KMS-11 (cell line): ENCODE measurements at regions not wholly inside any gene's neighbourhood (a gene's known extent, or its start where the extent isn't known, plus 50 kb on each side); places are given as distances from the start of the nearest gene placed in this dataset.

Experiments
- H2AFZ ChIP-seq: fragments of 200-600 bp; sonication (generic); 2 replicates; pipeline ENCODE4 v1.6.1; 2016; ENCODE audit warnings: antibody characterized with exemption, mixed run types, low read depth
- H3K27ac ChIP-seq: fragments of 200-600 bp; sonication (generic); 2 replicates; pipeline ENCODE4 v1.6.1; 2016; ENCODE audit warnings: mild to moderate bottlenecking, mixed run types
- H3K27me3 ChIP-seq: fragments of 200-600 bp; sonication (generic); 2 replicates; pipeline ENCODE4 v1.6.1; 2017; ENCODE audit warnings: mild to moderate bottlenecking, low read depth, mixed run types, moderate library complexity; ENCODE audit not compliant: insufficient read depth
- H3K36me3 ChIP-seq: fragments of 200-600 bp; sonication (generic); 2 replicates; pipeline ENCODE4 v1.6.1; 2017; ENCODE audit warnings: mild to moderate bottlenecking, mixed run types; ENCODE audit not compliant: insufficient read depth
- H3K4me1 ChIP-seq: fragments of 200-600 bp; sonication (generic); 2 replicates; pipeline ENCODE4 v1.6.1; 2016; ENCODE audit warnings: mild to moderate bottlenecking, low read depth, mixed run types; ENCODE audit not compliant: poor library complexity, severe bottlenecking
- H3K4me2 ChIP-seq: fragments of 200-600 bp; sonication (generic); 2 replicates; pipeline ENCODE4 v1.7.0; 2016; ENCODE audit warnings: mild to moderate bottlenecking, mixed run types
- H3K4me3 ChIP-seq: fragments of 200-600 bp; sonication (generic); IDR thresholded peaks from 2 replicates; pipeline ENCODE4 v1.6.1; 2017; ENCODE audit warnings: low read depth, low read length, mixed read lengths; ENCODE audit not compliant: insufficient read depth
- H3K79me2 ChIP-seq: fragments of 200-600 bp; sonication (generic); 2 replicates; pipeline ENCODE4 v1.6.1; 2016; ENCODE audit warnings: low read depth, mixed run types; ENCODE audit not compliant: insufficient read depth
- H3K9ac ChIP-seq: fragments of 200-600 bp; sonication (generic); 2 replicates; pipeline ENCODE4 v1.6.1; 2016; ENCODE audit warnings: mild to moderate bottlenecking, mixed run types
- H4K20me1 ChIP-seq: fragments of 200-600 bp; sonication (generic); 2 replicates; pipeline ENCODE4 v1.6.1; 2016; ENCODE audit warnings: mild to moderate bottlenecking, mixed run types; ENCODE audit not compliant: insufficient read depth
- TF ChIP-seq, protein P1 (sequence below): fragments of 200-600 bp; sonication (generic); conservative IDR thresholded peaks from 2 replicates; pipeline ENCODE4 v1.6.1; 2017; ENCODE audit warnings: low read depth, mild to moderate bottlenecking, antibody characterized with exemption, low read length, moderate library complexity, mixed read lengths

DNA sequence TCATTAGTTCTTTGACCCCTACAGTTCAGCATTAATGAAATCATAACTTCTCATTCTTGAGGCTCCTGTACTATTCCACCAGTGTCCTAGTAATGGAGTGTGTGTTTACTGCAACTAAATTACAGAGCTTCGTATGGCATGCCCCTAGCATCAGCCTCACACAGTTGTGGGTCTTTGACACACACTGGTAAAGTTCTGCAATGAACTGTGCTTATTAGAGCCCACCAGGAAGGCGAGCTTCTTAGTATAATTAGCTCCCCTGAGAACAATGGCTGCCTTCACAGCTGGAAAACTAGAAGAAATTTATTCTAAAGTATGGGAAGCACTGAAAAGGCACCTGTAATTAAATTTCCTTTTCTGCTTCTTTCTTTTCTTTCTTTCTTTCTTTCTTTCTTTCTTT, 251.1 kb upstream of the RGS18 start:
- Histone ChIP-seq H3K27ac (no peak overlapping the region), H3K27me3 (no peaks in the 10 kb centered on the region), H3K4me3 (no peak overlapping the region), H3K4me1 (peaks cover 4% of the 10 kb centered on the region), H3K79me2 (no peaks in the 10 kb centered on the region), H3K4me2 (no peak overlapping the region), H2AFZ (no peak overlapping the region), H3K9ac (no peak overlapping the region), H4K20me1 (no peaks in the 10 kb centered on the region), H3K36me3 (no peaks in the 10 kb centered on the region)
- TF ChIP-seq, protein P1, sequence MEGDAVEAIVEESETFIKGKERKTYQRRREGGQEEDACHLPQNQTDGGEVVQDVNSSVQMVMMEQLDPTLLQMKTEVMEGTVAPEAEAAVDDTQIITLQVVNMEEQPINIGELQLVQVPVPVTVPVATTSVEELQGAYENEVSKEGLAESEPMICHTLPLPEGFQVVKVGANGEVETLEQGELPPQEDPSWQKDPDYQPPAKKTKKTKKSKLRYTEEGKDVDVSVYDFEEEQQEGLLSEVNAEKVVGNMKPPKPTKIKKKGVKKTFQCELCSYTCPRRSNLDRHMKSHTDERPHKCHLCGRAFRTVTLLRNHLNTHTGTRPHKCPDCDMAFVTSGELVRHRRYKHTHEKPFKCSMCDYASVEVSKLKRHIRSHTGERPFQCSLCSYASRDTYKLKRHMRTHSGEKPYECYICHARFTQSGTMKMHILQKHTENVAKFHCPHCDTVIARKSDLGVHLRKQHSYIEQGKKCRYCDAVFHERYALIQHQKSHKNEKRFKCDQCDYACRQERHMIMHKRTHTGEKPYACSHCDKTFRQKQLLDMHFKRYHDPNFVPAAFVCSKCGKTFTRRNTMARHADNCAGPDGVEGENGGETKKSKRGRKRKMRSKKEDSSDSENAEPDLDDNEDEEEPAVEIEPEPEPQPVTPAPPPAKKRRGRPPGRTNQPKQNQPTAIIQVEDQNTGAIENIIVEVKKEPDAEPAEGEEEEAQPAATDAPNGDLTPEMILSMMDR, result no peak

DNA sequence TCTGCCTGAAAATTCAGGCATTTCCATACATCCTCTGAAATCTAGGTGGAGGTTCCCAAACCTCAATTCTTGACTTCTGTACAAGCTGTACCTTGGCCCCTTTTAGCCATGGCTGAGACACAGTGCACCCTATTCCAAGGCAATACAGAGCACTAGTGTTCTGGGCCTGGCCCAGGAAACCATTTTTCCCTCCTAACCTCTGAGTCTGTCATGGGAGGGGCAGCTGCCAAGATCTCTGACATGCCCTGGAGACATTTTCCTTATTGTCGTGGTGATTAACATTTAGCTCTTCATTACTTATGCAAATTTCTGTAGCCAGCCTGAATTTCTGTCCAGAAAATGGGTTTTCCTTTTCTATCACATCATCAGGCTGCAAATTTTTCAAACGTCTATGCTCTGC, 248.0 kb upstream of the RGS18 start:
- no peak overlapping the region for H3K4me3 ChIP-seq
- no peaks in the 10 kb centered on the region for H3K27me3 ChIP-seq
- TF ChIP-seq, protein P1, result no peak
- no peak overlapping the region for H3K27ac ChIP-seq
- H3K4me2 ChIP-seq, result no peak overlapping the region
- H3K4me1 ChIP-seq, result peaks cover 20% of the 10 kb centered on the region
- no peaks in the 10 kb centered on the region for H3K36me3 ChIP-seq
- H3K79me2 ChIP-seq, result no peaks in the 10 kb centered on the region
- no peak overlapping the region for H3K9ac ChIP-seq
- no peak overlapping the region for H2AFZ ChIP-seq
- H4K20me1 ChIP-seq, result no peaks in the 10 kb centered on the region

DNA sequence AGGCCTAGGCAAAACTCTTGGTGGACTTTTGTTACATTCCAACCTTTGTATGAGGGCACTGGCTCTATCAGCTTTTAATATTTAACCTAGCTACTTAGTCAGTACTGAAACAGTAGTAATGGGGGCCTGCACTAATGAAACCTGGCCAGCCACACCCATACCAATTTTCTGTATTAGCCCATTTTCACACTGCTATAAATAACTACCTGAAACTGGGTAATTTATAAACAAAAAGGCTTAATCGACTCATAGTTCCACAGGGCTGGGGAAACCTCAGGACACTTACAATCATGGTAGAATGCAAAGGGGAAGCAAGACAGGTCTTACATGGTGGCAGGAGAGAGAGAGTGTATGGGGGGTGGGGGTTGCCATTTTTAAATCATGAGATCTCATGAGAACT, 245.7 kb upstream of the RGS18 start:
- H2AFZ ChIP-seq, result no peak overlapping the region
- H3K4me2 ChIP-seq, result peak overlapping the region; percentile 4; the same call in 1 of the 2 replicates
- TF ChIP-seq, protein P1, result no peak

DNA sequence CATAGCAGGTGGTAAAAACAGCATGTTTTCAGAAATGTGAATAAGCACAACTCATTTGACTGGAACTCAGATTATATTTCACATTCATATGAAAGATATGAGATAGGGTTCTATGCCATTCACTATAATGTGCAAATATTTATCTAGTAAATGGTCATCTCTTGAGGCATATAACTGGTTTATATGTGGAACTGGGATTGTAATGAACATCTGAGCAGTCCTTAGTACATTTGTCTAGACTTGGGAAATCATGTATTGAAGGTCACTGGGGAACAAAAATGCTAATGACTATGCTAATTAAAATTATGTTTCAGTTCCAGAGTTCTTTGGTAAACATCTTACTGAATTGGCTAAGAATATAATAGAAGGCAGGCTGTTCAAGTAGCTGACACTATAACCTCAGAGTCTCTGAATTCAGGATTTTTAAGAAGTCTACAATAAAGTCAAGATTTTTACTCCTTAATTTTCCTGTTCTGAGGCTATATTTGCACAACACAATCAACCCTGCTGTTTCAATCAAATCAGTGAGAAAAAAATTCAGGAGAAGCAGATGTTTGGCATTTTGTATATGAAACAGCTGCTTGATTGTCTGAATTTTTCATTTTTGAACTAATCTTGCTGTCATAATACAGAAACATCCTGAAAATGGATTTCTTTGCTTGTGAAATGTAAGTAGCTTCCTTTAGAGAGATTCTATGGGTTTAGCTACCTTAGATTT, 244.8 kb upstream of the RGS18 start:
- no peak overlapping the region for H2AFZ ChIP-seq
- no peaks in the 10 kb centered on the region for H3K79me2 ChIP-seq
- no peaks in the 10 kb centered on the region for H3K36me3 ChIP-seq
- no peak overlapping the region for H3K27ac ChIP-seq
- H3K4me2 ChIP-seq, result no peak overlapping the region
- no peak overlapping the region for H3K9ac ChIP-seq
- H3K27me3 ChIP-seq, result no peaks in the 10 kb centered on the region
- peaks cover 20% of the 10 kb centered on the region for H3K4me1 ChIP-seq
- H3K4me3 ChIP-seq, result no peak overlapping the region
- TF ChIP-seq, protein P1, result no peak
- no peaks in the 10 kb centered on the region for H4K20me1 ChIP-seq

More for the DNA sequence above, 245.7 kb upstream of the RGS18 start:
- Histone ChIP-seq H3K36me3 (no peaks in the 10 kb centered on the region), H3K9ac (no peak overlapping the region), H3K27ac (no peak overlapping the region), H3K79me2 (no peaks in the 10 kb centered on the region), H4K20me1 (no peaks in the 10 kb centered on the region), H3K4me3 (peak overlapping the region; percentile 17), H3K4me1 (peaks cover 20% of the 10 kb centered on the region), H3K27me3 (no peaks in the 10 kb centered on the region)
